ENCODE measurements at regions not wholly inside any gene's neighbourhood (a gene's known extent, or its start where the extent isn't known, plus 50 kb on each side); places are given as distances from the start of the nearest gene placed in this dataset.

DNA sequence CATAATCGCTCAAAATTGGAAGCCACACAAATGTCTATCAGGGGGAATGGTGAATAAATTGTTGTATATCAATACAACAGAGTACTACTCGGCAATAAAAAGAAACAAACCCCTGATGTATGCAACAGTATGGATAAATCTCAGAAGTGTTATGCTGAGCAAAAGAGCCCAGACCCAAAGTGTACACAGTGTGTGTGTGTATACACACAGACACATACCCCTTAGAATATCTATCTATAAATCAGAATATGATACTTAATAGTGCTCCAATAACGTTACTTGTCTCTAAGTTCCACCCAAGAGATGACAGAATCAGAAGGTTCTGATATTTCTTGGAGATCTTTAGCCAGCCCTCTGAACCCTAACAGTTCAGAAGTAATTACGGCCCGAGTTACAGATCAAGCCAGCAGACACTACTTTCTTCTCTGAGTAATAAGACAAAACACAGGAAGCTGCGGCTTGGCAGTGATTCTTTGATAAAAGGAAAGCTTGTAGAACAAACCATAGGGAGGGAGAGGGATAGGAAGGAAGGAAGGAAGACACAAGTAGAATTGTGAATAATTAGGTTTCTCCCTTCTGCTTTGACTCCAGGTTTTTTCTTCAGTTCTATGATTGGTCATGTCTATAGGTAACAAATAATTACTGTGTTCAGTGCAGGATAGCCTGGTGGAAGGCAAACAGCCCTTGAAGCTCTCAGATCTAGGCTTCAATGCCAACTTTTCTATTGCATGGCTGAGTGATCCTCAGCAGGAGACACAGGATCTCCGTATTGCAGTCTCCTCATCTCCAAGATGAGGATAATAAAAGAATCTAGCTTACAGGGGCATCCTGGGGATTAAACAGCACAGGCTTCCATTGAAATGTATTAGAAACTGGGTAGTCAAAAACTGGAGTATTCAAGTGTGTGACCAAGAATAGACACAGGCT lies 75.6 kb upstream of the TEAD1 start:
- intact Hi-C loops (cut with DNase I): no loop called here
- no peak overlapping the region for H3K4me3 ChIP-seq
- DNase-seq: no peak
- WGBS, 3 donors: 31 to 46% (median 35%) methylated on average over 7 of the region's 7 CpGs
- no peak overlapping the region for H3K27ac ChIP-seq
- no peaks in the 10 kb centered on the region for H3K27me3 ChIP-seq
- no peaks in the 10 kb centered on the region for H3K4me1 ChIP-seq (ENCODE audit: insufficient read depth)
- TF ChIP-seq POLR2A (IDR thresholded peaks at IDR 0.05) (no peak), EP300 (IDR thresholded peaks at IDR 0.05) (no peak)
- TF ChIP-seq, protein P1, sequence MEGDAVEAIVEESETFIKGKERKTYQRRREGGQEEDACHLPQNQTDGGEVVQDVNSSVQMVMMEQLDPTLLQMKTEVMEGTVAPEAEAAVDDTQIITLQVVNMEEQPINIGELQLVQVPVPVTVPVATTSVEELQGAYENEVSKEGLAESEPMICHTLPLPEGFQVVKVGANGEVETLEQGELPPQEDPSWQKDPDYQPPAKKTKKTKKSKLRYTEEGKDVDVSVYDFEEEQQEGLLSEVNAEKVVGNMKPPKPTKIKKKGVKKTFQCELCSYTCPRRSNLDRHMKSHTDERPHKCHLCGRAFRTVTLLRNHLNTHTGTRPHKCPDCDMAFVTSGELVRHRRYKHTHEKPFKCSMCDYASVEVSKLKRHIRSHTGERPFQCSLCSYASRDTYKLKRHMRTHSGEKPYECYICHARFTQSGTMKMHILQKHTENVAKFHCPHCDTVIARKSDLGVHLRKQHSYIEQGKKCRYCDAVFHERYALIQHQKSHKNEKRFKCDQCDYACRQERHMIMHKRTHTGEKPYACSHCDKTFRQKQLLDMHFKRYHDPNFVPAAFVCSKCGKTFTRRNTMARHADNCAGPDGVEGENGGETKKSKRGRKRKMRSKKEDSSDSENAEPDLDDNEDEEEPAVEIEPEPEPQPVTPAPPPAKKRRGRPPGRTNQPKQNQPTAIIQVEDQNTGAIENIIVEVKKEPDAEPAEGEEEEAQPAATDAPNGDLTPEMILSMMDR (IDR thresholded peaks at IDR 0.05): no peak
- H3K9me3 ChIP-seq: no peaks in the 10 kb centered on the region
- H3K36me3 ChIP-seq: no peaks in the 10 kb centered on the region

DNA sequence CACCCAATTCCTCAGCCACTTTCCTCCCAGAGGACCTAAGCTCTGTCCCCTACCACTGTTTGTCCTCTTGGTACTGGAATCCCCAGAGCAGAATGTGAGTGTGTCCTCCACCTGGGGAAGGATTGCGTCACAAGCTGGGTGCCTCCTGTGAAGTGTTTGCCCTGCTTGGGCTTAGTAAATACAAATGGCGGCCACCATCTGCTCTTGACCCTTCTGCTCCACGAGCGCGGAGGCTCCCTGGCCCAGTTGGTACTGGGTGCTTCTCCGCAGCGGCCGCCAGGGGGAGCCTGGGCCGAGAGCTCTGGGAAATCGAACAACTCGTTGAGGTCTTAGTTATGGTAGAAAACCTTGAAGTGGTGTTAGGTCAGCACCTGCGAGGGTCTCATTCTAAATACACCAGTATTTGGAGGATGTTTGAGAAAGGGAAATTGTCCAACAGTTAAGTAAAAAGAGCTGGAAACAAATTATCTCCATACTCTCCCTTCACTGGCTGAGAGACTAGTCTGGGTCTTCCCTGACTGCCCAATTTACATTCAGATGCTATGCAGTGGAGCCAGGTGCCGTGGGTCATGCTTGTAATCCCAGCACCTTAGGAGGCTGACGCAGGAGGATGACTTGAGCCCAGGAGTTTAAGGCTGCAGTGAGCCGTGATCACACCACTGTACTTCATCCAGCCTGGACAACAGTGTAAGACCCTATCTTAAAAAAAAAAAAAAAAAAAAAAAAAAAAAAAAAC lies 74.6 kb upstream of the TEAD1 start:
- intact Hi-C loops (cut with DNase I): loop anchor here in 1 of 4 donors (10.0 kb wide), 1 partner anchor 955 kb away; no protein-coding TSS in a partner anchor
- peak in 4 of 5 donors; percentile 34 to 48 (median 38) for DNase-seq
- no peaks in the 10 kb centered on the region for H3K27me3 ChIP-seq
- WGBS, 3 donors: 60 to 70% (median 68%) methylated on average over 15 of the region's 15 CpGs
- H3K36me3 ChIP-seq: no peaks in the 10 kb centered on the region
- no peaks in the 10 kb centered on the region for H3K4me1 ChIP-seq (ENCODE audit: insufficient read depth)
- H3K9me3 ChIP-seq: no peaks in the 10 kb centered on the region
- H3K4me3 ChIP-seq: no peak overlapping the region
- H3K27ac ChIP-seq: no peak overlapping the region
- no peak for TF ChIP-seq EP300 (IDR thresholded peaks at IDR 0.05)
- no peak for TF ChIP-seq POLR2A (IDR thresholded peaks at IDR 0.05)
- TF ChIP-seq, protein P1 (IDR thresholded peaks at IDR 0.05): peak in 1 of 3 donors; percentile 25

DNA sequence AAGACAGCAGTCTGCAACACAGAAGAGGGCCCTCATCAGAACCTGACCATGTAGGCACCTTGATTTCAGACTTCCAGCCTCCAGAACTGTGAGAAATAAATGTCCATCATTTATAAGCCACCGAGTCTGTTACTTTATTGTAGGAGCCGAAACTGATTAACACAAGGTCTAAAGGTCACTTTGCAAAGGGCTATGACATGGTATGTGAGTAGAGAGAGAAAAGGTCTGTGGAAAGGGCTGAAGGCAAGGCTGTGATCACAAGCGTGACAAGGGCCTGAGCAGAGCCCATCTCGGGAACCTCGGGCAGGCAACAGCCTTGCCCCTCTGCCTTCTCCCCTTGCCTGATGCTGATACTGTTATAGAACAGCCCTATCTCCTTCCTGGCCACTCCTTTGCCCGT lies 73.4 kb upstream of the TEAD1 start:
- intact Hi-C loops (cut with DNase I): loop anchor here in 1 of 4 donors (10.0 kb wide), 1 partner anchor 956 kb away; no protein-coding TSS in a partner anchor
- Histone ChIP-seq H3K27ac (no peak overlapping the region), H3K4me3 (no peak overlapping the region), H3K4me1 (ENCODE audit: insufficient read depth) (no peaks in the 10 kb centered on the region), H3K9me3 (no peaks in the 10 kb centered on the region), H3K27me3 (no peaks in the 10 kb centered on the region), H3K36me3 (no peaks in the 10 kb centered on the region)
- TF ChIP-seq, protein P1 (IDR thresholded peaks at IDR 0.05): no peak
- TF ChIP-seq EP300 (IDR thresholded peaks at IDR 0.05) (no peak), POLR2A (IDR thresholded peaks at IDR 0.05) (no peak)
- DNase-seq: no peak
- 81 to 91% (median 87%) methylated on average over 6 of the region's 6 CpGs for WGBS, 3 donors

DNA sequence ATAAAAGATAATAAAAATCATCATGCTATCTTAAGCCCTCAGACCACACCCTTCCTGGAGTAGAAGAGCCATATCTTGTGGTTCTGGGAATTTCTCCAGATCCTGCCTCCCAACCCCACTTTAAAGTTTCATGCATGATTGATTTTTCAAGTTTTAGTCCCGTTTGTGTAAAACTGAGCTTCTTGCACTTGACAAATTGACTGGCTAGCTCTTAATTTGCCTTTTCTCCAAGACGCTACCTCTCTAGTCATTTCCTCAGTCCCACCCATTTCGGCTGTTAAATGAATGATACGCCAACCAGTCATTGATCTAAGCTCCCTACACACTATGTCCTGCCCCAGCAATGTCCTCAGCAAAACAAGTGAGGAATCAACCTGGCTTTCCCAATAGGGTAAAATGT lies 71.8 kb upstream of the TEAD1 start:
- H3K27me3 ChIP-seq: no peaks in the 10 kb centered on the region
- H3K4me3 ChIP-seq: no peak overlapping the region
- H3K9me3 ChIP-seq: no peaks in the 10 kb centered on the region
- DNase-seq: no peak
- 76% methylated on average over 4 of the region's 4 CpGs for WGBS, 3 donors
- intact Hi-C loops (cut with DNase I): loop anchor here in 1 of 4 donors (10.0 kb wide), 1 partner anchor 958 kb away; no protein-coding TSS in a partner anchor
- no peaks in the 10 kb centered on the region for H3K4me1 ChIP-seq (ENCODE audit: insufficient read depth)
- H3K27ac ChIP-seq: no peak overlapping the region
- H3K36me3 ChIP-seq: no peaks in the 10 kb centered on the region
- TF ChIP-seq POLR2A (IDR thresholded peaks at IDR 0.05) (no peak), EP300 (IDR thresholded peaks at IDR 0.05) (no peak)
- TF ChIP-seq, protein P1 (IDR thresholded peaks at IDR 0.05): no peak

Data from ovary (tissue), 7 donors.